A673 (cell line): ENCODE measurements at regions not wholly inside any gene's neighbourhood (a gene's known extent, or its start where the extent isn't known, plus 50 kb on each side); places are given as distances from the start of the nearest gene placed in this dataset.
"Not testable (repeated sequence)": the region's sequence is repeated elsewhere in the genome, so short reads cannot be mapped to it uniquely, and the experiment has no call there.

ENCODE experiments used
- BruUV-seq: library from RNA; stranded (reverse); fragments of 400-500 nt; replicated peaks from 2 replicates; lab custom pipeline; 2021; lab: Mats Ljungman, UMichigan
- CTCF ChIA-PET: fragments of 300-600 bp; sonication (Branson Sonifier 250); formaldehyde crosslinking; loops from one replicate; lab custom pipeline; 2022; ENCODE audit warnings: antibody characterized with exemption; lab: Charles Lee
- POLR2A ChIA-PET: fragments of 300-600 bp; sonication (Branson Sonifier 250); formaldehyde crosslinking; loops from one replicate; lab custom pipeline; 2022; ENCODE audit warnings: antibody characterized with exemption; ENCODE audit not compliant: low non-redundant PET; lab: Charles Lee
- DNase-seq: peaks from one replicate; pipeline ENCODE4 v3.0.0-alpha.2; 2015; ENCODE audit warnings: low spot score
- H3K27ac ChIP-seq: fragments of 200-600 bp; sonication (generic); 2 replicates; pipeline ENCODE4 v1.5.1; 2016; ENCODE audit warnings: mixed run types, low read depth, mild to moderate bottlenecking, mixed read lengths, antibody characterized with exemption, low read length; ENCODE audit not compliant: poor library complexity, severe bottlenecking
- H3K27me3 ChIP-seq: fragments of 200-600 bp; sonication (generic); replicated peaks from 2 replicates; pipeline ENCODE4 v1.6.1; 2017; ENCODE audit warnings: mixed run types, low read depth, mild to moderate bottlenecking, mixed read lengths, antibody characterized with exemption, low read length; ENCODE audit not compliant: insufficient read depth, poor library complexity
- H3K36me3 ChIP-seq: fragments of 200-600 bp; sonication (generic); 2 replicates; pipeline ENCODE4 v1.6.1; 2016; ENCODE audit warnings: mixed run types, mild to moderate bottlenecking, mixed read lengths, antibody characterized with exemption, low read length; ENCODE audit not compliant: insufficient read depth, poor library complexity, severe bottlenecking
- H3K4me1 ChIP-seq: fragments of 200-600 bp; sonication (generic); 2 replicates; pipeline ENCODE4 v1.6.1; 2017; ENCODE audit warnings: mixed run types, mild to moderate bottlenecking, mixed read lengths, antibody characterized with exemption, low read length; ENCODE audit not compliant: insufficient read depth, poor library complexity, severe bottlenecking
- H3K4me3 ChIP-seq: fragments of 200-600 bp; sonication (generic); 2 replicates; pipeline ENCODE4 v1.5.1; 2016; ENCODE audit warnings: low read depth, mixed run types, mild to moderate bottlenecking, mixed read lengths, low read length; ENCODE audit not compliant: poor library complexity, severe bottlenecking
- H3K9me3 ChIP-seq: fragments of 200-600 bp; sonication (generic); 2 replicates; pipeline ENCODE4 v1.6.1; 2016; ENCODE audit warnings: mixed run types, low read depth, mild to moderate bottlenecking, mixed read lengths, antibody characterized with exemption, low read length; ENCODE audit not compliant: poor library complexity, severe bottlenecking
- CTCF ChIP-seq: fragments of 300-800, 200-600 bp; sonication (generic); conservative IDR thresholded peaks from 2 replicates; pipeline ENCODE4 v1.5.1; 2017; ENCODE audit warnings: low read depth, mild to moderate bottlenecking, antibody characterized with exemption, low read length, moderate library complexity, mixed read lengths
- EZH2 ChIP-seq: fragments of 200-600 bp; sonication (generic); IDR thresholded peaks from 2 replicates; pipeline ENCODE4 v1.6.1; 2017; ENCODE audit warnings: borderline replicate concordance, low read depth, mild to moderate bottlenecking, mixed read lengths, antibody characterized with exemption, low read length; ENCODE audit not compliant: poor library complexity, severe bottlenecking
- intact Hi-C: fragments of 100-400 bp; cut with micrococcal nuclease; formaldehyde crosslinking; loops from one replicate; pipeline ENCODE4 v1.10.0; 2022; ENCODE audit not compliant: unreplicated experiment

GRCh38 chr18:10354241-10354811 is 100.1 kb upstream of the APCDD1 start:
- DNase-seq = no peak

GRCh38 chr18:10354890-10355289 is 99.5 kb upstream of the APCDD1 start:
- POLR2A ChIA-PET = no interaction called here
- intact Hi-C loops = loop anchor here (10.0 kb wide), 1 partner anchor 170 kb away; the partner anchor contains the start of gene NAPG
- CTCF ChIA-PET = no interaction called here
- no TSS peak for BruUV-seq
- DNase-seq = no peak
- Histone ChIP-seq H3K4me1 (peaks cover 11% of the 10 kb centered on the region), H3K27me3 (no peaks in the 10 kb centered on the region), H3K36me3 (no peaks in the 10 kb centered on the region), H3K9me3 (no peaks in the 10 kb centered on the region), H3K27ac (no peak overlapping the region), H3K4me3 (no peak overlapping the region)
- TF ChIP-seq CTCF = no peak
- TF ChIP-seq EZH2 = no peak

More at GRCh38 chr18:10354241-10354811, 100.1 kb upstream of the APCDD1 start:
- no peaks in the 10 kb centered on the region for H3K36me3 ChIP-seq
- intact Hi-C loops = loop anchor here (10.0 kb wide), 1 partner anchor 170 kb away; the partner anchor contains the start of gene NAPG
- H3K27ac ChIP-seq = no peak overlapping the region
- no peak overlapping the region for H3K4me3 ChIP-seq
- peaks cover 11% of the 10 kb centered on the region for H3K4me1 ChIP-seq
- no peak for TF ChIP-seq CTCF
- no peak for TF ChIP-seq EZH2
- ChIA-PET POLR2A (no interaction called here), CTCF (no interaction called here)
- BruUV-seq = no TSS peak
- H3K27me3 ChIP-seq = no peaks in the 10 kb centered on the region
- no peaks in the 10 kb centered on the region for H3K9me3 ChIP-seq

GRCh38 chr18:10356999-10357398 is 97.4 kb upstream of the APCDD1 start:
- H3K4me1 ChIP-seq = peaks cover 11% of the 10 kb centered on the region
- DNase-seq, BruUV-seq, POLR2A ChIA-PET, CTCF ChIA-PET, H3K27me3 ChIP-seq, H3K9me3 ChIP-seq, H3K4me3 ChIP-seq, H3K27ac ChIP-seq, H3K36me3 ChIP-seq: not testable (repeated sequence)
- intact Hi-C loops = loop anchor here (10.0 kb wide), 1 partner anchor 168 kb away; the partner anchor contains the start of gene NAPG

- CTCF ChIA-PET = no interaction called here
- POLR2A ChIA-PET = no interaction called here
Observed at GRCh38 chr18:10361660-10362059, 92.8 kb upstream of the APCDD1 start.

More at GRCh38 chr18:10361660-10362059, 92.8 kb upstream of the APCDD1 start:
- no peaks in the 10 kb centered on the region for H3K4me1 ChIP-seq
- BruUV-seq = no TSS peak
- no peaks in the 10 kb centered on the region for H3K36me3 ChIP-seq
- no peaks in the 10 kb centered on the region for H3K27me3 ChIP-seq
- intact Hi-C loops = no loop called here
- peaks cover 20% of the 10 kb centered on the region for H3K9me3 ChIP-seq
- H3K4me3 ChIP-seq = no peak overlapping the region
- TF ChIP-seq CTCF = no peak
- TF ChIP-seq EZH2 = no peak
- H3K27ac ChIP-seq = no peak overlapping the region
- DNase-seq = no peak
